ENCODE measurements at regions not wholly inside any gene's neighbourhood (a gene's known extent, or its start where the extent isn't known, plus 50 kb on each side); places are given as distances from the start of the nearest gene placed in this dataset.

DNA sequence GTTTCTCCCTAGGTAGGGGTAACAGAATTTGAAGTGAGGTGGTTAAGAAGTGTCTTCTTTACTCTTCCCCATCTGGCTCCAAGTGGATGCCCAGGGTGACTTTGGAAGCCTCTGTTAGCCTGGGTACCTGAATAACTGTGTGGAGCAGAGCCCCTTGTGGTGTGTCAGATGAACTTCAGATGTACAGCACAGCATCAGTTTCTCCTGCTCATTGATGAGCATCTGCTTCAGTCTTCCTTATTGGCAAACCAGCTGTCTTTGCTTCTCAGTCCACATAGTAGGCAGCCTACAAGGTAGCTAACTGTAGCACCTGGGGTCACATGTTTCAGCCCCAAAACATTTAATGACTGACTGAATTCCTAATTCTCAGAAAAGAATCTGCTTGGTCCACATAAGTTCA, 56.2 kb upstream of the ATP8B1 start:
- TF ChIP-seq, protein P1, sequence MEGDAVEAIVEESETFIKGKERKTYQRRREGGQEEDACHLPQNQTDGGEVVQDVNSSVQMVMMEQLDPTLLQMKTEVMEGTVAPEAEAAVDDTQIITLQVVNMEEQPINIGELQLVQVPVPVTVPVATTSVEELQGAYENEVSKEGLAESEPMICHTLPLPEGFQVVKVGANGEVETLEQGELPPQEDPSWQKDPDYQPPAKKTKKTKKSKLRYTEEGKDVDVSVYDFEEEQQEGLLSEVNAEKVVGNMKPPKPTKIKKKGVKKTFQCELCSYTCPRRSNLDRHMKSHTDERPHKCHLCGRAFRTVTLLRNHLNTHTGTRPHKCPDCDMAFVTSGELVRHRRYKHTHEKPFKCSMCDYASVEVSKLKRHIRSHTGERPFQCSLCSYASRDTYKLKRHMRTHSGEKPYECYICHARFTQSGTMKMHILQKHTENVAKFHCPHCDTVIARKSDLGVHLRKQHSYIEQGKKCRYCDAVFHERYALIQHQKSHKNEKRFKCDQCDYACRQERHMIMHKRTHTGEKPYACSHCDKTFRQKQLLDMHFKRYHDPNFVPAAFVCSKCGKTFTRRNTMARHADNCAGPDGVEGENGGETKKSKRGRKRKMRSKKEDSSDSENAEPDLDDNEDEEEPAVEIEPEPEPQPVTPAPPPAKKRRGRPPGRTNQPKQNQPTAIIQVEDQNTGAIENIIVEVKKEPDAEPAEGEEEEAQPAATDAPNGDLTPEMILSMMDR (conservative IDR thresholded peaks at IDR 0.05), result peak; percentile 61
- no peak for TF ChIP-seq ZFX (IDR thresholded peaks at IDR 0.05)

Data from C4-2B (cell line).